KMS-11 (cell line): ENCODE measurements at regions not wholly inside any gene's neighbourhood (a gene's known extent, or its start where the extent isn't known, plus 50 kb on each side); places are given as distances from the start of the nearest gene placed in this dataset.

Experiments
- H2AFZ ChIP-seq: fragments of 200-600 bp; sonication (generic); 2 replicates; pipeline ENCODE4 v1.6.1; 2016; ENCODE audit warnings: antibody characterized with exemption, mixed run types, low read depth
- H3K27ac ChIP-seq: fragments of 200-600 bp; sonication (generic); 2 replicates; pipeline ENCODE4 v1.6.1; 2016; ENCODE audit warnings: mild to moderate bottlenecking, mixed run types
- H3K27me3 ChIP-seq: fragments of 200-600 bp; sonication (generic); 2 replicates; pipeline ENCODE4 v1.6.1; 2017; ENCODE audit warnings: mild to moderate bottlenecking, low read depth, mixed run types, moderate library complexity; ENCODE audit not compliant: insufficient read depth
- H3K36me3 ChIP-seq: fragments of 200-600 bp; sonication (generic); 2 replicates; pipeline ENCODE4 v1.6.1; 2017; ENCODE audit warnings: mild to moderate bottlenecking, mixed run types; ENCODE audit not compliant: insufficient read depth
- H3K4me1 ChIP-seq: fragments of 200-600 bp; sonication (generic); 2 replicates; pipeline ENCODE4 v1.6.1; 2016; ENCODE audit warnings: mild to moderate bottlenecking, low read depth, mixed run types; ENCODE audit not compliant: poor library complexity, severe bottlenecking
- H3K4me2 ChIP-seq: fragments of 200-600 bp; sonication (generic); 2 replicates; pipeline ENCODE4 v1.7.0; 2016; ENCODE audit warnings: mild to moderate bottlenecking, mixed run types
- H3K4me3 ChIP-seq: fragments of 200-600 bp; sonication (generic); IDR thresholded peaks from 2 replicates; pipeline ENCODE4 v1.6.1; 2017; ENCODE audit warnings: low read depth, low read length, mixed read lengths; ENCODE audit not compliant: insufficient read depth
- H3K79me2 ChIP-seq: fragments of 200-600 bp; sonication (generic); 2 replicates; pipeline ENCODE4 v1.6.1; 2016; ENCODE audit warnings: low read depth, mixed run types; ENCODE audit not compliant: insufficient read depth
- H3K9ac ChIP-seq: fragments of 200-600 bp; sonication (generic); 2 replicates; pipeline ENCODE4 v1.6.1; 2016; ENCODE audit warnings: mild to moderate bottlenecking, mixed run types
- H4K20me1 ChIP-seq: fragments of 200-600 bp; sonication (generic); 2 replicates; pipeline ENCODE4 v1.6.1; 2016; ENCODE audit warnings: mild to moderate bottlenecking, mixed run types; ENCODE audit not compliant: insufficient read depth
- TF ChIP-seq, protein P1 (sequence below): fragments of 200-600 bp; sonication (generic); conservative IDR thresholded peaks from 2 replicates; pipeline ENCODE4 v1.6.1; 2017; ENCODE audit warnings: low read depth, mild to moderate bottlenecking, antibody characterized with exemption, low read length, moderate library complexity, mixed read lengths

DNA sequence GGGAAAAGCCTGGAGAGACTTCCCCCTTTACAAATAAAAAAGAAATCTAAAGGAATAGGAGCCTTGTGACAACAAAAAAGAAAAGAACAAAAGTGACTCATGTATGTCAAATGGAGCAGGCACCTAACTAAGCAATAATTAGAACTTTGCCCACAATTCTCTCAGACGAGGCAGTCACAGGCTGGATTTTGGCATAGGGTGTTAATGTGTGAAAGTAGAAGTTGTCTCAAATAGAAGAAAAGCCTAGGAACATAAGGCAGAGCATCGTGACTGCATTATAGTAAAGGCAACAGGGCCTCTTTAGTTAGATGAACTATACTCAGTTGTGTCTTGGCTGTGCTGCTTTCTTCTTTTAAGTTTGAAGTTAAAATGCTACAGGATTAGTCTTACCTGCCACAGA is 219.9 kb upstream of the TMEM161B start:
- no peaks in the 10 kb centered on the region for H4K20me1 ChIP-seq
- H3K36me3 ChIP-seq: no peaks in the 10 kb centered on the region
- H3K9ac ChIP-seq: no peak overlapping the region
- no peak overlapping the region for H3K4me2 ChIP-seq
- H3K4me1 ChIP-seq: no peaks in the 10 kb centered on the region
- H2AFZ ChIP-seq: no peak overlapping the region
- TF ChIP-seq, protein P1, sequence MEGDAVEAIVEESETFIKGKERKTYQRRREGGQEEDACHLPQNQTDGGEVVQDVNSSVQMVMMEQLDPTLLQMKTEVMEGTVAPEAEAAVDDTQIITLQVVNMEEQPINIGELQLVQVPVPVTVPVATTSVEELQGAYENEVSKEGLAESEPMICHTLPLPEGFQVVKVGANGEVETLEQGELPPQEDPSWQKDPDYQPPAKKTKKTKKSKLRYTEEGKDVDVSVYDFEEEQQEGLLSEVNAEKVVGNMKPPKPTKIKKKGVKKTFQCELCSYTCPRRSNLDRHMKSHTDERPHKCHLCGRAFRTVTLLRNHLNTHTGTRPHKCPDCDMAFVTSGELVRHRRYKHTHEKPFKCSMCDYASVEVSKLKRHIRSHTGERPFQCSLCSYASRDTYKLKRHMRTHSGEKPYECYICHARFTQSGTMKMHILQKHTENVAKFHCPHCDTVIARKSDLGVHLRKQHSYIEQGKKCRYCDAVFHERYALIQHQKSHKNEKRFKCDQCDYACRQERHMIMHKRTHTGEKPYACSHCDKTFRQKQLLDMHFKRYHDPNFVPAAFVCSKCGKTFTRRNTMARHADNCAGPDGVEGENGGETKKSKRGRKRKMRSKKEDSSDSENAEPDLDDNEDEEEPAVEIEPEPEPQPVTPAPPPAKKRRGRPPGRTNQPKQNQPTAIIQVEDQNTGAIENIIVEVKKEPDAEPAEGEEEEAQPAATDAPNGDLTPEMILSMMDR: no peak
- H3K79me2 ChIP-seq: no peaks in the 10 kb centered on the region
- H3K4me3 ChIP-seq: no peak overlapping the region
- H3K27me3 ChIP-seq: no peaks in the 10 kb centered on the region
- H3K27ac ChIP-seq: no peak overlapping the region

DNA sequence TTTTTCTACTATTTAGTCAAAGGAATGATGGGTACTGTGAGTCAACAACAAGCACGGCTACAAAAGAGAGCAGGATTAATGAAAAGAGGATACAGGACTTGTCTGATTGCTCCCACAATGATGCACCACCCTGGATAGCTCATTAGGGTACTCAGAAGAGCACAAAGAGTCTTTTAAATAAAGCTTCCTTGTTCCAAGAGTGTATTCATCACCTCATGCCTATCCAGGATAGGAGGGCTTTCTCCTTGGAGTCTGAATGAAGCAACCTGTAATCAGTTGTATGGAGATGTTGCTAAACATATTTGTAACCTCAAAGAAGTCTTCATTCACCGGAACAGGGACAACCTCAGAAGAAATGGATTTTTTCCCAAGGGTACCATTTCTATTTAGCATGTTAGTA is 219.5 kb upstream of the TMEM161B start:
- Histone ChIP-seq H3K9ac (no peak overlapping the region), H3K36me3 (no peaks in the 10 kb centered on the region), H3K4me1 (no peaks in the 10 kb centered on the region), H4K20me1 (no peaks in the 10 kb centered on the region), H3K4me3 (no peak overlapping the region), H3K79me2 (no peaks in the 10 kb centered on the region), H3K4me2 (no peak overlapping the region), H3K27ac (no peak overlapping the region), H3K27me3 (no peaks in the 10 kb centered on the region), H2AFZ (no peak overlapping the region)
- TF ChIP-seq, protein P1: no peak

DNA sequence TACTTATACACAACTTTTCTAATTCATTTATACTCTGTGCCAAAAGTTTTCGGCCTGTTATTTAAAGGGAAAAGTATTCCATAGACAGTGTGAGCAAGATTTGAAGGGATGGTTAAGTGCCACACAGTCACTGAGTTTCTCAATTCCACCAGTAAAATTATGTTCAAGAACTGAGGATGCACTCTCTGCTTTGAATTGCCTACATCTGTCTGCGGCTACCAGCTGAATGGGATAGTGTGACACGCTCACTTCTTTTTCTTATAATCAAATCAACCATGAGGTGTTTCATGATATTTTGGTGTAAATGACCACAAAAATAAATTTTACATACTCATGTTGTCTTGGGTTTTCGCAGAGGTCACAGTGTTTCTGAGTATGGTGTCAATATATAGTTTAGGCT is 218.4 kb upstream of the TMEM161B start:
- TF ChIP-seq, protein P1: no peak
- no peaks in the 10 kb centered on the region for H3K79me2 ChIP-seq
- H2AFZ ChIP-seq: no peak overlapping the region
- H3K36me3 ChIP-seq: no peaks in the 10 kb centered on the region
- no peak overlapping the region for H3K4me2 ChIP-seq
- H4K20me1 ChIP-seq: no peaks in the 10 kb centered on the region
- no peaks in the 10 kb centered on the region for H3K27me3 ChIP-seq
- H3K27ac ChIP-seq: no peak overlapping the region
- no peak overlapping the region for H3K4me3 ChIP-seq
- H3K4me1 ChIP-seq: no peaks in the 10 kb centered on the region
- no peak overlapping the region for H3K9ac ChIP-seq

DNA sequence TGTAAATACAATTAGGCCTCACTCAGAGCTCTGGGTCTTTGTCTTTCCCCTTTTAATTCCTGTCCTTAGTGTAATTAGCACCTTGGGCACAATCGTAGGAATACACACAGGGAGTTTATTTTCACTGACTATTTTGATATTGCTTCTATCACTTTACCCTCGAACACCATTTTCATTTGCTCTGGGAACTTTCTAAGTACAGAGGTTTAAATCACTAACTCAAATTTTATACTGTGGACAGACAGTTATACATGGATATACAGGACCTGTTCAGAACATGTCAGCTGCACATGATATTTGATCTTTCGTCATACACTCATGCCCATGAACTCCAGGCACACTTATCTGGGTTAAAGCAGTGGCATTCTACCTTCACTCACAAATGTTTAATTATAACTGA is 217.8 kb upstream of the TMEM161B start:
- Histone ChIP-seq H3K4me3 (no peak overlapping the region), H4K20me1 (no peaks in the 10 kb centered on the region), H3K9ac (no peak overlapping the region), H3K27ac (no peak overlapping the region), H3K4me2 (no peak overlapping the region), H3K27me3 (no peaks in the 10 kb centered on the region), H3K79me2 (no peaks in the 10 kb centered on the region), H3K36me3 (no peaks in the 10 kb centered on the region), H3K4me1 (no peaks in the 10 kb centered on the region), H2AFZ (no peak overlapping the region)
- TF ChIP-seq, protein P1: no peak

DNA sequence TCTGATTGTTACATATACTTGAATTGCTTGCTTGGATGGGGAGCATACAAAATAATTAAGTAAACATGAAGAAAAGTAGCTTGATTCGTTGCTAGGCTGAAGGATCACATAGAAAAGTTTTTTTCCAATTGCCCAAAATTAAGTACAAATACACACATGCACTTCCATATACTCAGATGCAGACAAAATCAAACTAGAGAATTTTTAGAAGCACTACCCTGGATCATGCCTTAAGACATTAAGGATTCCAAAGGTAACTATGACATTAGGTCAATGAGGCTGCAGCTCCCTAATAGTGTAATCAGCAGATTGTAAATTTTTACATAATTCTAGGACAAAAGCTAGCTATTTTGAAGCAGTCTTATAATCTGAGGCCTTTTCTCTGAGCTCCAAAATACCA is 216.9 kb upstream of the TMEM161B start:
- Histone ChIP-seq H3K27me3 (no peaks in the 10 kb centered on the region), H3K9ac (no peak overlapping the region), H4K20me1 (no peaks in the 10 kb centered on the region), H3K36me3 (no peaks in the 10 kb centered on the region), H2AFZ (no peak overlapping the region), H3K4me1 (no peaks in the 10 kb centered on the region), H3K27ac (no peak overlapping the region), H3K79me2 (no peaks in the 10 kb centered on the region), H3K4me3 (no peak overlapping the region), H3K4me2 (no peak overlapping the region)
- TF ChIP-seq, protein P1: no peak
